ENCODE measurements at regions not wholly inside any gene's neighbourhood (a gene's known extent, or its start where the extent isn't known, plus 50 kb on each side); places are given as distances from the start of the nearest gene placed in this dataset.

GRCh38 chr13:50609011-50609410 lies 234.5 kb downstream of the DLEU7 start:
- ATAC-seq (ENCODE audit: low read depth): no peak
- Mint-ChIP-seq H3K27ac (no peak overlapping the region), H3K9me3 (ENCODE audit: insufficient read depth) (no peaks in the 10 kb centered on the region), H3K4me1 (peaks cover 21% of the 10 kb centered on the region), H3K27me3 (no peaks in the 10 kb centered on the region), H3K4me3 (no peak overlapping the region)
- DNase-seq: no peak
- 86% methylated on average over 2 of the region's 3 CpGs for WGBS (ENCODE audit: insufficient coverage)
- H3K27ac ChIP-seq (ENCODE audit: low read length in 2 of 2): no peak overlapping the region
- no peaks in the 10 kb centered on the region for H3K9me3 ChIP-seq (ENCODE audit: control extremely low read depth in 1 of 3, control insufficient read depth in 2 of 3, insufficient read depth in 1 of 3, low read length in 2 of 3)
- H4K20me1 ChIP-seq (ENCODE audit: control insufficient read depth, insufficient read depth, low read length, poor library complexity, severe bottlenecking): no peaks in the 10 kb centered on the region
- H3K4me1 ChIP-seq (ENCODE audit: control insufficient read depth in 2 of 2, insufficient read depth in 2 of 2, low read length in 2 of 2): peaks cover 18% of the 10 kb centered on the region in 2 donors
- H3K79me2 ChIP-seq (ENCODE audit: control insufficient read depth, insufficient read depth, low read length): no peaks in the 10 kb centered on the region
- H3K9ac ChIP-seq (ENCODE audit: low read length): no peak overlapping the region
- no peak for TF ChIP-seq CTCF (IDR thresholded peaks at IDR 0.05)
- TF ChIP-seq EZH2 (IDR thresholded peaks at IDR 0.05; ENCODE audit: borderline replicate concordance, insufficient read depth, low read depth, low read length, poor library complexity, severe bottlenecking): no peak
- H3K36me3 ChIP-seq (replicated peaks in 1 of 2; ENCODE audit: control extremely low read depth in 1 of 2, control insufficient read depth in 1 of 2, extremely low read depth in 1 of 2, insufficient read depth in 2 of 2, low read length in 1 of 2): no peaks in the 10 kb centered on the region
- intact Hi-C loops (cut with micrococcal nuclease): no loop called here
- H3K27me3 ChIP-seq (replicated peaks in 1 of 4; ENCODE audit: control extremely low read depth in 1 of 4, control insufficient read depth in 3 of 4, insufficient read depth in 4 of 4, low read length in 3 of 4): no peaks in the 10 kb centered on the region
- POLR2A ChIA-PET: no interaction called here
- H3K4me3 ChIP-seq (ENCODE audit: control extremely low read depth in 1 of 5, extremely low read depth in 1 of 5, insufficient read depth in 1 of 5, low read depth in 2 of 5, low read length in 4 of 5): no peak overlapping the region
- no peak overlapping the region for H3K4me2 ChIP-seq (replicated peaks; ENCODE audit: low read depth, low read length, poor library complexity, severe bottlenecking)
- H2AFZ ChIP-seq (ENCODE audit: insufficient read depth, low read depth, low read length, poor library complexity, severe bottlenecking): no peak overlapping the region
- CTCF ChIA-PET: interaction anchor here (1.4 kb wide), 1 partner anchor 14 kb away, joined by 4 read pairs; no protein-coding TSS in a partner anchor

GRCh38 chr13:50610238-50610637 lies 233.3 kb downstream of the DLEU7 start:
- CTCF ChIA-PET: interaction anchor here (1.4 kb wide), 1 partner anchor 15 kb away, joined by 4 read pairs; no protein-coding TSS in a partner anchor
- no peaks in the 10 kb centered on the region for H3K79me2 ChIP-seq (ENCODE audit: control insufficient read depth, insufficient read depth, low read length)
- DNase-seq: no peak
- H3K27ac ChIP-seq (ENCODE audit: low read length in 2 of 2): no peak overlapping the region
- Mint-ChIP-seq H3K4me1 (peaks cover 21% of the 10 kb centered on the region), H3K27ac (no peak overlapping the region), H3K27me3 (no peaks in the 10 kb centered on the region), H3K9me3 (ENCODE audit: insufficient read depth) (no peaks in the 10 kb centered on the region), H3K4me3 (no peak overlapping the region)
- no peaks in the 10 kb centered on the region for H3K36me3 ChIP-seq (replicated peaks in 1 of 2; ENCODE audit: control extremely low read depth in 1 of 2, control insufficient read depth in 1 of 2, extremely low read depth in 1 of 2, insufficient read depth in 2 of 2, low read length in 1 of 2)
- H3K9me3 ChIP-seq (ENCODE audit: control extremely low read depth in 1 of 3, control insufficient read depth in 2 of 3, insufficient read depth in 1 of 3, low read length in 2 of 3): no peaks in the 10 kb centered on the region
- POLR2A ChIA-PET: no interaction called here
- H4K20me1 ChIP-seq (ENCODE audit: control insufficient read depth, insufficient read depth, low read length, poor library complexity, severe bottlenecking): no peaks in the 10 kb centered on the region
- no peaks in the 10 kb centered on the region for H3K27me3 ChIP-seq (replicated peaks in 1 of 4; ENCODE audit: control extremely low read depth in 1 of 4, control insufficient read depth in 3 of 4, insufficient read depth in 4 of 4, low read length in 3 of 4)
- no peak overlapping the region for H3K4me2 ChIP-seq (replicated peaks; ENCODE audit: low read depth, low read length, poor library complexity, severe bottlenecking)
- H2AFZ ChIP-seq (ENCODE audit: insufficient read depth, low read depth, low read length, poor library complexity, severe bottlenecking): no peak overlapping the region
- ATAC-seq (ENCODE audit: low read depth): no peak
- H3K4me1 ChIP-seq (ENCODE audit: control insufficient read depth in 2 of 2, insufficient read depth in 2 of 2, low read length in 2 of 2): peaks cover 18% of the 10 kb centered on the region in 2 donors
- no peak overlapping the region for H3K9ac ChIP-seq (ENCODE audit: low read length)
- H3K4me3 ChIP-seq (ENCODE audit: control extremely low read depth in 1 of 5, extremely low read depth in 1 of 5, insufficient read depth in 1 of 5, low read depth in 2 of 5, low read length in 4 of 5): no peak overlapping the region
- 90% methylated on average over 2 of the region's 2 CpGs for WGBS (ENCODE audit: insufficient coverage)
- no peak for TF ChIP-seq CTCF (IDR thresholded peaks at IDR 0.05)
- no peak for TF ChIP-seq EZH2 (IDR thresholded peaks at IDR 0.05; ENCODE audit: borderline replicate concordance, insufficient read depth, low read depth, low read length, poor library complexity, severe bottlenecking)
- intact Hi-C loops (cut with micrococcal nuclease): no loop called here
